Sigmoid colon (tissue), 4 donors: ENCODE measurements at regions not wholly inside any gene's neighbourhood (a gene's known extent, or its start where the extent isn't known, plus 50 kb on each side); places are given as distances from the start of the nearest gene placed in this dataset.

Experiments used
- EP300 ChIP-seq, 4 donors: sonication (generic); formaldehyde crosslinking; IDR thresholded peaks; one replicate each; pipeline ENCODE4 v1.6.1; 2017; ENCODE audit warnings: antibody characterized with exemption in 4 of 4
- POLR2A ChIP-seq, 2 donors: fragments of 450-650 bp; IDR thresholded peaks; one replicate each; pipeline ENCODE4 v1.6.1; 2016; ENCODE audit warnings: antibody characterized with exemption in 2 of 2, mild to moderate bottlenecking in 2 of 2, moderate library complexity in 2 of 2
- POLR2AphosphoS5 ChIP-seq, 4 donors: sonication (generic); formaldehyde crosslinking; IDR thresholded peaks; one replicate each; pipeline ENCODE4 v1.6.1; 2017; ENCODE audit warnings: antibody characterized with exemption in 4 of 4
- TF ChIP-seq, protein P1 (sequence below), 4 experiments: fragments of 450-650 bp in 3 of 4; fragments of 200-600 bp in 1 of 4; IDR thresholded peaks; one replicate each; pipeline ENCODE4 v1.5.1; 2016 to 2019; ENCODE audit warnings: antibody characterized with exemption in 4 of 4, mild to moderate bottlenecking in 3 of 4, moderate library complexity in 2 of 4

DNA sequence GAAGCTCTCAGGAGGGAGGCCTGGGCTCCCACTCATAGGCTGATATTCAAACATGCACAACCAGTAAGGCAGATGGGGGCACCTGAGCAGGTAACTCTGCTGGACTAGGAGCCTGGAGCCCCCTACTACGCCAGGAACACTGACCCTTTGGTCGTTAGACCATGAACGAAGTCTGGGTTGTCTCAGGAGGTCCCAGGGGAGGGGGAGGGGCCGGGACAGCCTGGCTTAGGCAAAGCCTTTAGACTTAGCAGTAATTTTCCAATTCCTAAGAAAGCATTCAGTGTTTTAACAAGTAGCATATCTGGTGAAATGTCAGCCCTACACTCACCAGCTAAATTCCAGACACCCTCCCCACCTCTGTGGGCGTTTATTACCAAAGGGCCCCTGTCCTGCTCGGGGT is 67.4 kb upstream of the ST8SIA2 start:
- TF ChIP-seq, protein P1, sequence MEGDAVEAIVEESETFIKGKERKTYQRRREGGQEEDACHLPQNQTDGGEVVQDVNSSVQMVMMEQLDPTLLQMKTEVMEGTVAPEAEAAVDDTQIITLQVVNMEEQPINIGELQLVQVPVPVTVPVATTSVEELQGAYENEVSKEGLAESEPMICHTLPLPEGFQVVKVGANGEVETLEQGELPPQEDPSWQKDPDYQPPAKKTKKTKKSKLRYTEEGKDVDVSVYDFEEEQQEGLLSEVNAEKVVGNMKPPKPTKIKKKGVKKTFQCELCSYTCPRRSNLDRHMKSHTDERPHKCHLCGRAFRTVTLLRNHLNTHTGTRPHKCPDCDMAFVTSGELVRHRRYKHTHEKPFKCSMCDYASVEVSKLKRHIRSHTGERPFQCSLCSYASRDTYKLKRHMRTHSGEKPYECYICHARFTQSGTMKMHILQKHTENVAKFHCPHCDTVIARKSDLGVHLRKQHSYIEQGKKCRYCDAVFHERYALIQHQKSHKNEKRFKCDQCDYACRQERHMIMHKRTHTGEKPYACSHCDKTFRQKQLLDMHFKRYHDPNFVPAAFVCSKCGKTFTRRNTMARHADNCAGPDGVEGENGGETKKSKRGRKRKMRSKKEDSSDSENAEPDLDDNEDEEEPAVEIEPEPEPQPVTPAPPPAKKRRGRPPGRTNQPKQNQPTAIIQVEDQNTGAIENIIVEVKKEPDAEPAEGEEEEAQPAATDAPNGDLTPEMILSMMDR (IDR thresholded peaks at IDR 0.05), result no peak
- no peak for TF ChIP-seq POLR2A (IDR thresholded peaks at IDR 0.05)
- no peak for TF ChIP-seq EP300 (IDR thresholded peaks at IDR 0.05)
- TF ChIP-seq POLR2AphosphoS5 (IDR thresholded peaks at IDR 0.05), result no peak
